B cell (primary cell): ENCODE measurements at regions not wholly inside any gene's neighbourhood (a gene's known extent, or its start where the extent isn't known, plus 50 kb on each side); places are given as distances from the start of the nearest gene placed in this dataset.
"Not testable (repeated sequence)": the region's sequence is repeated elsewhere in the genome, so short reads cannot be mapped to it uniquely, and the experiment has no call there.

Source experiments
- ATAC-seq: fragments of 200-7000 bp; cut with Tn5 transposase; one replicate; pipeline ENCODE4 v1.10.0; 2021; ENCODE audit warnings: low read depth, mild to moderate bottlenecking, moderate number of reproducible peaks, moderate library complexity
- CTCF ChIA-PET: fragments of 350-600 bp; sonication (Branson Sonifier 250); formaldehyde crosslinking; loops from one replicate; lab custom pipeline; 2021; ENCODE audit warnings: antibody characterized with exemption, inconsistent platforms; lab: Charles Lee
- POLR2A ChIA-PET: fragments of 350-600 bp; sonication (Branson Sonifier 250); formaldehyde crosslinking; loops from one replicate; lab custom pipeline; 2021; ENCODE audit warnings: antibody characterized with exemption; lab: Charles Lee
- DNase-seq: peaks from one replicate; pipeline ENCODE4 v3.0.0; 2013
- H2AFZ ChIP-seq: 2 replicates; pipeline ENCODE4 v1.6.1; 2012; ENCODE audit warnings: mild to moderate bottlenecking, low read depth, low read length; ENCODE audit not compliant: insufficient read depth, poor library complexity, severe bottlenecking
- H3K27ac ChIP-seq, 2 donors: 1 replicate in 1 of 2; 2 replicates in 1 of 2; pipeline ENCODE4 v1.5.1; 2012 to 2013; ENCODE audit warnings: low read length in 2 of 2, mild to moderate bottlenecking in 2 of 2, moderate library complexity in 1 of 2
- H3K27me3 ChIP-seq, 4 experiments: fragments of 200-600 bp in 1 of 4; sonication (generic) in 1 of 4; replicated peaks in 1 of 4; 1 replicate in 2 of 4; 2 replicates in 2 of 4; pipeline versions ENCODE4 v1.6.1 to v1.7.0; 2013 to 2016; ENCODE audit warnings: low read length in 3 of 4, mild to moderate bottlenecking in 2 of 4, mixed read lengths in 1 of 4, moderate library complexity in 1 of 4; ENCODE audit not compliant: insufficient read depth in 4 of 4, control insufficient read depth in 3 of 4; ENCODE audit errors: control extremely low read depth in 1 of 4
- H3K36me3 ChIP-seq, 2 experiments: replicated peaks in 1 of 2; 1 replicate in 1 of 2; 2 replicates in 1 of 2; pipeline versions ENCODE4 v1.6.1 to v1.7.1; 2013; ENCODE audit warnings: low read length in 1 of 2; ENCODE audit not compliant: insufficient read depth in 2 of 2, control insufficient read depth in 1 of 2; ENCODE audit errors: control extremely low read depth in 1 of 2, extremely low read depth in 1 of 2
- H3K4me1 ChIP-seq, 2 donors: fragments of 200-600 bp in 1 of 2; sonication (generic) in 1 of 2; 1 replicate in 1 of 2; 2 replicates in 1 of 2; pipeline versions ENCODE4 v1.5.1 to v1.6.1; 2013 to 2017; ENCODE audit warnings: low read length in 2 of 2; ENCODE audit not compliant: control insufficient read depth in 2 of 2, insufficient read depth in 2 of 2
- H3K4me2 ChIP-seq: replicated peaks from 2 replicates; pipeline ENCODE3; 2012; ENCODE audit warnings: mild to moderate bottlenecking, low read depth, low read length; ENCODE audit not compliant: poor library complexity, severe bottlenecking
- H3K4me3 ChIP-seq, 5 experiments: fragments of 200-600 bp in 1 of 5; sonication (generic) in 1 of 5; 1 replicate in 3 of 5; 2 replicates in 2 of 5; pipeline versions ENCODE4 v1.5.1 to v1.7.0; 2011 to 2016; ENCODE audit warnings: low read length in 4 of 5, mild to moderate bottlenecking in 4 of 5, low read depth in 2 of 5, control low read depth in 1 of 5, moderate library complexity in 1 of 5; ENCODE audit not compliant: insufficient read depth in 1 of 5; ENCODE audit errors: control extremely low read depth in 1 of 5, extremely low read depth in 1 of 5
- H3K79me2 ChIP-seq: fragments of 200-600 bp; sonication (generic); one replicate; pipeline ENCODE4 v1.6.0; 2016; ENCODE audit warnings: low read length; ENCODE audit not compliant: control insufficient read depth, insufficient read depth
- H3K9ac ChIP-seq: fragments of 200-600 bp; sonication (generic); 2 replicates; pipeline ENCODE4 v1.6.1; 2017; ENCODE audit warnings: mild to moderate bottlenecking, low read length, moderate library complexity
- H3K9me3 ChIP-seq, 3 donors: one replicate each; pipeline versions ENCODE4 v1.6.1 to v1.7.1; 2013; ENCODE audit warnings: low read length in 2 of 3; ENCODE audit not compliant: control insufficient read depth in 2 of 3, insufficient read depth in 1 of 3; ENCODE audit errors: control extremely low read depth in 1 of 3
- H4K20me1 ChIP-seq: 2 replicates; pipeline ENCODE4 v1.6.0; 2012; ENCODE audit warnings: mild to moderate bottlenecking, low read length; ENCODE audit not compliant: insufficient read depth, control insufficient read depth, poor library complexity, severe bottlenecking
- H3K27ac Mint-ChIP-seq: one replicate; pipeline ENCODE4 v1.8.0; 2021; ENCODE audit warnings: mixed read lengths
- H3K27me3 Mint-ChIP-seq: one replicate; pipeline ENCODE4 v1.8.0; 2021; ENCODE audit warnings: mixed read lengths
- H3K4me1 Mint-ChIP-seq: one replicate; pipeline ENCODE4 v1.8.0; 2021; ENCODE audit warnings: mixed read lengths
- H3K4me3 Mint-ChIP-seq: one replicate; pipeline ENCODE4 v1.8.0; 2021; ENCODE audit warnings: mixed read lengths
- H3K9me3 Mint-ChIP-seq: one replicate; pipeline ENCODE4 v1.8.0; 2022; ENCODE audit warnings: mixed read lengths; ENCODE audit not compliant: insufficient read depth
- CTCF ChIP-seq: fragments of 200-600 bp; IDR thresholded peaks from one replicate; pipeline ENCODE4 v1.8.0; 2022; ENCODE audit warnings: antibody characterized with exemption, mild to moderate bottlenecking
- EZH2 ChIP-seq: IDR thresholded peaks from 2 replicates; pipeline ENCODE4 v1.6.1; 2012; ENCODE audit warnings: borderline replicate concordance, low read depth, mild to moderate bottlenecking, moderate library complexity, low read length; ENCODE audit not compliant: insufficient read depth, poor library complexity, severe bottlenecking
- WGBS: methylation state at CpG from one replicate; pipeline ENCODE4 v1.1.5; 2013; ENCODE audit warnings: missing lambda C conversion rate; ENCODE audit not compliant: insufficient coverage; 5-methylcytosine and 5-hydroxymethylcytosine counted together
- intact Hi-C: fragments of 100-400 bp; cut with micrococcal nuclease; formaldehyde crosslinking; loops from one replicate; pipeline ENCODE4 v1.10.0; 2022

DNA sequence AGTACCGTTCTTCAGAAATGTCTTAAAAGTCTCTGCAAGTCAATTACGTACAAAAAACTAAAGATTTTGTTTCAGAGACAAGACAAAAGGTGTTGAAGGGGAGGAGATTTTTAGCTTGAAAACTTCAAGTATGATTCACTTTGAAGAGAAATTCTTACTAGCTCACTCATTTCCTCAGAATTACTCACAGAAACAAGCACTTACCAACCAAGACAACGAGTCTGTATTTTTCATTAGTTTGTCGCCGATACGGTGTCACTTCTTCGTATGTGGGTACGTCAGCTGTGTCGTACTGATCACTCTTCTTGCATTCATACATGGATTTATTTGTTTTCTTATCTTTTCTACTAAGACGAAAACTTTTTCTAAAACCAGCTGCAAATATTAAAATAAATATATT, 90.6 kb upstream of the ODAD2 start:
- Mint-ChIP-seq H3K27me3 (no peaks in the 10 kb centered on the region), H3K27ac (no peak overlapping the region), H3K4me1 (no peaks in the 10 kb centered on the region), H3K4me3 (no peak overlapping the region), H3K9me3 (no peaks in the 10 kb centered on the region)
- Histone ChIP-seq H3K9ac (no peak overlapping the region), H3K4me3 (no peak overlapping the region), H3K4me1 (no peaks in the 10 kb centered on the region), H4K20me1 (no peaks in the 10 kb centered on the region), H3K9me3 (no peaks in the 10 kb centered on the region), H3K36me3 (no peaks in the 10 kb centered on the region), H2AFZ (no peak overlapping the region), H3K27me3 (no peaks in the 10 kb centered on the region), H3K27ac (no peak overlapping the region), H3K4me2 (no peak overlapping the region), H3K79me2 (no peaks in the 10 kb centered on the region)
- TF ChIP-seq CTCF (no peak), EZH2 (no peak)
- 33% methylated on average over 1 of the region's 10 CpGs for WGBS
- intact Hi-C loops, result no loop called here
- DNase-seq (no peak), ATAC-seq (no peak)
- CTCF ChIA-PET, result interaction anchor here (0.6 kb wide), 1 partner anchor 139 kb away, joined by 3 read pairs; no protein-coding TSS in a partner anchor
- POLR2A ChIA-PET, result no interaction called here

- ChIA-PET POLR2A (no interaction called here), CTCF (no interaction called here)
- H3K36me3 ChIP-seq, result no peaks in the 10 kb centered on the region
- no peak overlapping the region for H3K4me2 ChIP-seq
- ATAC-seq (no peak), DNase-seq (no peak)
- no peak overlapping the region for H3K4me3 ChIP-seq
- H3K27me3 Mint-ChIP-seq, result no peaks in the 10 kb centered on the region
- TF ChIP-seq CTCF (no peak), EZH2 (no peak)
- no peaks in the 10 kb centered on the region for H4K20me1 ChIP-seq
- no peaks in the 10 kb centered on the region for H3K27me3 ChIP-seq
- H3K27ac ChIP-seq, result no peak overlapping the region
- no peaks in the 10 kb centered on the region for H3K9me3 ChIP-seq
- H3K9me3 Mint-ChIP-seq, result no peaks in the 10 kb centered on the region
- intact Hi-C loops, result no loop called here
- H3K4me1 ChIP-seq, result no peaks in the 10 kb centered on the region
- no peak overlapping the region for H2AFZ ChIP-seq
- no peak overlapping the region for H3K4me3 Mint-ChIP-seq
- no peaks in the 10 kb centered on the region for H3K4me1 Mint-ChIP-seq
- H3K9ac ChIP-seq, result no peak overlapping the region
- no peak overlapping the region for H3K27ac Mint-ChIP-seq
- no CpG with 5 or more reads among the region's 2 CpGs for WGBS
- H3K79me2 ChIP-seq, result no peaks in the 10 kb centered on the region
These were observed 88.9 kb upstream of the ODAD2 start for GRCh38 chr10:28087661-28088351.

GRCh38 chr10:28085760-28086159, 86.9 kb upstream of the ODAD2 start:
- H4K20me1 ChIP-seq, ATAC-seq, CTCF ChIA-PET, H3K27me3 Mint-ChIP-seq, intact Hi-C loops, DNase-seq, H3K9ac ChIP-seq, H3K79me2 ChIP-seq, H3K27ac ChIP-seq, H3K9me3 Mint-ChIP-seq, H3K27me3 ChIP-seq, H3K4me3 Mint-ChIP-seq, H3K27ac Mint-ChIP-seq, H3K4me1 Mint-ChIP-seq, H3K4me1 ChIP-seq, H3K4me3 ChIP-seq, H3K36me3 ChIP-seq, H3K4me2 ChIP-seq, POLR2A ChIA-PET, H2AFZ ChIP-seq, H3K9me3 ChIP-seq: not testable (repeated sequence)
- WGBS, result no CpG with 5 or more reads among the region's 2 CpGs
